Uterus (tissue), 2 donors: ENCODE measurements at regions not wholly inside any gene's neighbourhood (a gene's known extent, or its start where the extent isn't known, plus 50 kb on each side); places are given as distances from the start of the nearest gene placed in this dataset.

ENCODE experiments used
- CTCF ChIP-seq, 4 experiments: fragments of 200-600 bp in 2 of 4; fragments of 450-650 bp in 2 of 4; sonication (generic) in 2 of 4; IDR thresholded peaks; one replicate each; pipeline ENCODE4 v1.5.1; 2016 to 2019; ENCODE audit warnings: antibody characterized with exemption in 4 of 4, mild to moderate bottlenecking in 2 of 4, moderate library complexity in 1 of 4
- POLR2A ChIP-seq, 2 donors: fragments of 450-650 bp; IDR thresholded peaks; one replicate each; pipeline ENCODE4 v1.6.1; 2016; ENCODE audit warnings: antibody characterized with exemption in 2 of 2, mild to moderate bottlenecking in 1 of 2, moderate library complexity in 1 of 2

GRCh38 chr2:66925128-66925527 lies 472.0 kb upstream of the ETAA1 start:
- no peak for TF ChIP-seq CTCF (IDR thresholded peaks at IDR 0.05)
- no peak for TF ChIP-seq POLR2A (IDR thresholded peaks at IDR 0.05)
